AG08396 (cell line): ENCODE measurements at regions not wholly inside any gene's neighbourhood (a gene's known extent, or its start where the extent isn't known, plus 50 kb on each side); places are given as distances from the start of the nearest gene placed in this dataset.
"Not testable (repeated sequence)": the region's sequence is repeated elsewhere in the genome, so short reads cannot be mapped to it uniquely, and the experiment has no call there.

Experiments
- DNase-seq: peaks from one replicate; pipeline ENCODE4 v3.0.0; 2012; ENCODE audit warnings: low spot score, mixed read lengths

DNA sequence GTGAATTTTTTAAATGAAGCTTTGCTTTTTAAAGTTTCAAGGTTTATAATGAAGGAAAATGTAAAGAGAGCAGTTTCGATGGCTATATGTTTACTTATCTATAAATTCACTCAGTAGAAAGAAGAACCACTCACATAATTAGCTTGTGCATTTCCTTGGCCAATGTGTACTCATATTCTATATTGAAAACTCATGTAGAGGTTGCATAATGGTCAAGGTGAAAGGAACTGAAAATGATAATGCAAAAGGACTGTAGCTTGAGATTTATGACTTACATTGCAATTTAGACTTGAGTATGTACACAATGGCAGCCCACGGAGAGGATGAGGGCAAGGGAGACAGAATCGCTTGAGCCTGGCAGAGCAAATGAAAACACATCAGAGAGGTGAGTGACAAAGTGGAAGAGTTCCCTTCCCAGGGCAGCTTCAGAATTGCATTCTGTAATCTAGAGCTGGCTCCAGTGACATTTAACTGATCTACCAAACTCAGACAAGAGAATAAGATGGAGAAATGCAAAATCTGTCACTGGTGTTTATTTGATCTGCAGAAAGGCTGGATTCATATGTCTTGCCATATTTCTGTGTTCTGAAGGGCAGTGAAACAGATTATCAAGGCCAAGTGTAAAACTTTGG lies 191.8 kb downstream of the TMEM200A start:
- DNase-seq, result no peak

DNA sequence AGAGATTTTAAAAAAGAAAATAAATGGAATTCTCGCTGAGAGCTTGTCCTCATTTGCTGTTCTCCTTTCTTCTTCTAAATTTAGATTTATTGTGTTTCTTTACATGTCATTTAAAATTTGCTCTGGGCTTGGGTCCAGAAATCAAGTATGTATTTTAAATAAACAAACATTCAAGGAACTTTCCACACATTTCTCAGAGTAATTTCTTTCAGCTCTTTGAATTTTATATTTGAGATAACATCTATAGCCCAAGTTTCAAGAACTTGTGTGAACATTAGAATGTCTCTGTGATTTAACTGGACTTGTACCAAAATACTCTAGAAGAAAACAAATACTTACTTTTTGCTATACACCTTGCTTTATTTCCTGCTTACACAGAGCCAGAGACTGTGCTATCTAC lies 192.3 kb downstream of the TMEM200A start:
- no peak for DNase-seq

DNA sequence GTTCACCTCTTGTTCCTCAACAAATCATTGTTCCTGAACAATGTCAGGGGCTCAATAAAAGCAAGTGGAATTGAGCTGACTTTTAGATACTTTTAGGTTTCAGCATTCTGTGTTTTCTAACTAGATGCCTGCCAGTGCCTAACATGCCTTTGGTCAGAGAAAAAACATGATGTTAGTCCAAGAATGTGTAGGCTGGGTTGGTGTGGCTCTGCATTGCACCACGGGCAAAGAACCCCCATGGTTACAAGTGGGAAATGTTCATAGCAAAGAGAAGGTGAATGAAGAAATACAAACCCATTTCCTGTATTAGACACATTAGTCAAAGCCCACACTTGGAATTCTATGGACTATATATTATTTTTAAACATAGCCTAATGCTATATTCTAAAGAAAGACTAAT lies 193.3 kb downstream of the TMEM200A start:
- DNase-seq, result no peak

GRCh38 chr6:130560231-130560630 lies 194.4 kb downstream of the TMEM200A start:
- DNase-seq, result peak; percentile 21

GRCh38 chr6:130561159-130561558 lies 195.3 kb downstream of the TMEM200A start:
- not testable (repeated sequence) for DNase-seq

- no peak for DNase-seq
These were observed 199.9 kb downstream of the TMEM200A start for GRCh38 chr6:130565696-130566095.

GRCh38 chr6:130574146-130574545 lies 208.3 kb downstream of the TMEM200A start:
- DNase-seq, result no peak

- DNase-seq, result no peak
These were observed 209.7 kb downstream of the TMEM200A start for GRCh38 chr6:130575557-130575956.

DNA sequence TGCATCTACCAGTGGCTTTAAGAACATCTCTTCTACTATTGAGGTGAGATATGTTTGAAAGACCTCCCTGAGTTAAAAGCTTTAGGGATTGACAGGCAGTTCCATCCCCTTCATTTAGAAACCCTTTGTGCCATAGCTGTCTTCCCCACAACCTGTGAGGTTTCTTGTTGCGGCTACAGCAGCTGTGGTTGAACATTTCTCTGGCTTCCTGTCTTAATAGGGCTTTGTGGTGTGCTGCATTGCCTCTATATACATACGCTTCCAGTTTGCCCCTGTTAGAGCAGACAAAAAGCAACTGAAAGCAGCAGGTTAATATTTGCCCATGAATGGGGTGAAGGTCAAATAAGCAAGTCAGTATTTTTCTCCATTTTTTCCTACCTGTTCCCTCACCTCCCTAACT lies 210.2 kb downstream of the TMEM200A start:
- DNase-seq, result no peak

GRCh38 chr6:130577178-130577919 lies 211.5 kb downstream of the TMEM200A start:
- DNase-seq, result no peak

- no peak for DNase-seq
These were observed 212.9 kb downstream of the TMEM200A start for GRCh38 chr6:130578713-130579112.

GRCh38 chr6:130583268-130583667 lies 217.5 kb downstream of the TMEM200A start:
- DNase-seq, result no peak

- no peak for DNase-seq
These were observed 219.8 kb downstream of the TMEM200A start for GRCh38 chr6:130585587-130585986.

GRCh38 chr6:130587778-130588520 lies 222.1 kb downstream of the TMEM200A start:
- peak; percentile 22 for DNase-seq

DNA sequence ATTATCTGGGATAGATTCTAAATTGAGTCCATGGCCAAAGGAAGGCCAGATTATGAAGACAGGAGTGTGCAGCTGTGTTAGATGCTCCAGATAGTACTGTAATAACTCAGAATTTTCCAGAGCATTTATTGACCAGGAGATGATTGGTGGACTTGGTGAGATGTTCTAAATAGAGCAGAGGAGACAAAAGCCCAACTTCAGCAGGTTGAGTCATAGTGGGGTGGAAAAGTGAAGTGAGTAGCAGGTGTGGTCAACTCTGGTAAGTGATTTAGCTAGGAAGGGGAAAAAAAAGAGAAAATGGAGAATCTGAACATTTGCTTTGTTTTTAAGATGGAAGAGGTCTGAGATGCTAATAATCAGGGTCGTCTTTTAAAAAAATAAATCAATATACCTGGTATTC lies 227.4 kb downstream of the TMEM200A start:
- no peak for DNase-seq

DNA sequence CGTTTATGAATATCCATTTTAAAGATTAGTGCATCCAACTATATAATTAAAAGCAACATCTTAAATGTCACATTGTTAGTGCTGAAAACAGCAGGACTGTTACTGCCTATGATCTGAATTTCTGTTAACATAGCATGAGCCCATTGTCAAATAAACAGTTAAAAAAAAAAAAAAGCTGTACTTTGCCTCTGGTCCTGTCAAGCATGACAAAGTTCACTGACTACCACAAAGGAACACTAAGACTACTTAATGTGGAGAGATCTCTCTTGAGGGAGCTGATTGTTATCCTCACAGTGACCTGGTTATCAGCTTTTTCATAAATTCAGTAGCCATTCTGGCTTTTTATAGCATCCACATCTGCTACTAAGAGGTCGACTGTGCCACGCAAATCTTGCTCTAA lies 228.1 kb downstream of the TMEM200A start:
- no peak for DNase-seq

DNA sequence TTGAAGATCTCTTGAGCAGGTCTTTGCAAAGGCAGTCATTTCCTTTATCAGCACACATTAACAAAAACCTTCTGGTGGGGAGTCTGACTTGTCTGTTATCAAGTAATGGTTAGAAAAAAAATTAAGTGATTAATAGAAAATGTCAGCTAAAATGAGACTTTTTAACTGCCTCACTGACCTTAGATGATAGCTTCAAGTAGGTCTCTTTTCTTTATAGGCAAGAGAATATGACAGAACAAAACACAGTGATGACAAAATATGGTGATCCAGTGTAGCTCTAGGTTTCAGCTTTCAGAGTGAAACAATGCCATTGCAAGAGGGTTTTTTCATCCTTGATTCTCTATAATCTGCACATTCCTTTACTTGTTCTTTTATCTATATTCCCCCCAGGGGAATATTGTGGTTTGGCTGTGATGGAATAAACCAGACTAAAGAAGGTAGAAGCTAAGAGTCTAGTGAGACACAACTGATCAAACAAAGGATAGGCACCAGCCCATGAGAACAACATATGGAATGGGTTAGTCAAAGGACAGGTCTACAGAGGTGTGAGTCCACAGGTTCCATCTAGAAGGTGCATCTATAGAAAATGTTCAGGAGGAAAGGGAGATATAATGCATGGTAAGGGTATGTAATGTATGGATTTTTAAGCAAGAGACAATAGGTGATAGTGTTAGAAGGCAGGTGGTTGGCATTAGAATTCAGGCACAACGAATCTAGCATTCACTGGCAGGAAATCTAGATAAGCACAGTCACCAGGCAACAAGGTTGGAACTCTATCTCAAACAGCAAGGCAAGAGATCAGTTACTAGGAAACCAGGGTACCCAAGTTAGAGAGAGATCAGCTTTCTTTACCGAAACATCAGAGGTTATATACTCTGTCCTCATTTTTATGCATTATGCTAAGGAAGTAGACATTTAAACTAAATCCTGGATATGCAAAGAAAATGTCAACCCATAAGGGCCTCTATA lies 228.9 kb upstream of the SMLR1 start:
- no peak for DNase-seq

- peak; percentile 19 for DNase-seq
These were observed 226.3 kb upstream of the SMLR1 start for GRCh38 chr6:130600880-130601341.

GRCh38 chr6:130602151-130602770 lies 224.9 kb upstream of the SMLR1 start:
- peak; percentile 78 for DNase-seq

DNA sequence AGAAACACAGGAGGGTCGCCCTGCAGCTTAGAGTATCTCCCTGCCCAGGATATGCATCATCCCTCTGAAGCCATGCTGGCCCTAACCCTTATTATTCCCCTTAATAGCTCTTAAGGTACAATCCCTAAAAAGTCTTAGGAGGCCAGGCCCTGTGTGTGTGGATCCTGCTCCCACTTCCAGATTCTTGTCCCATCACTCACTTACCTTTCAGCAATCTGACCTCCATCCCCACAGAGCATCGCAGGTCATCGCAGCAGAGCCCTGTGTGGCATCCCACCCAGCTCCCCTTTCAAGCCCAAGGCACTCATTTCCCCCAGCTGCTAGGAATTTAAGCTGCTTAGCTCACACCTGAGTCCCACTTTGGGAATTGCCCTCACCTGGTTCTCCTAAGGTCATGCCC lies 223.8 kb upstream of the SMLR1 start:
- no peak for DNase-seq

DNA sequence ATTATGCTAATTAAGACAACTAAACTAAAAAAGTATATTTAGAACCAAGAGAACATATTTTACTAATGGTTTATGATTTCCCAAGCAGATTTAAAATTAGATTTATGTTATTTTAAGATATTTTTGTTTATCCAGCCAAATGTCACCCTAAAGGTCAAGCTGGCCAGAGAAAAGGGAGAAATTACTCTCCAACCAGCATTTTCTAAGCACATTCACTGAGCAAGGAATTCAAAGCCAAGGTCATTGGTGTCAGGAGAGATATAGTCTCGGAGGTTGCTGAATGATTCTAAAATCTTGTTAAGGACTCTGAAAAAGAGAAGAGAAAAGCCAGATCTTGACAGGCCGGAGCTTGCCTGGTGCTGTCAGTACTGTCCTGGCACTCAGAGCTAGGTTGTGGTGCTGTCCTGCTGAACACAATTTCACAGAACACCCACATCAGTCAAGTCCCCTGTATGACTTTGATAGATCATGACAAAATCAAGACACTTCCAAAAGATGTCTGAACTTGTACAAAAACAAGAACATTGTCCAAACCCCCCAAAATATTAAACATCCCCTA lies 222.3 kb upstream of the SMLR1 start:
- no peak for DNase-seq
